Renal pelvis (tissue), 1 donor: ENCODE measurements at regions not wholly inside any gene's neighbourhood (a gene's known extent, or its start where the extent isn't known, plus 50 kb on each side); places are given as distances from the start of the nearest gene placed in this dataset.
A peak's percentile ranks its signal among the peaks of the same experiment; 100 is the strongest.

Source experiments
- DNase-seq: peaks from one replicate; pipeline ENCODE4 v3.0.0-alpha.2; 2013

DNA sequence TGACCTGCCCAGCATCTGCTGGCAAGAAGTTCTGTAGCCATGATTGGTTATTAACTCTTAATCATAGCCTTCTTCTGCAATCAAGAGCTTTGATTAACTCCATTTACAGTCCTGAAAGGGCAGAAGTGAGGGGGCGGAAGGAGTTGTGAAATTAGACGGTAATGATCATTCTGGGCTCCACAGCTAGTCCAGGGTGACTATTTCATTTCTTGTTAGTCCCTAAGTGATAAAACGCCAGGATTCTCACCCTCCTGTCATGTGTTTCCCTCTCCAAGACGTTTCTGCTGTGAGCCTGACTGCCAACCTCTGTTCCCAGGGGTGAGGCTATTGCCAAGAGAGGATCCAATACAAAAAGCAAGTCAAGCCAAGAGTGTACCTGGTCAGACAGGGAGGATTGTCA lies 155.9 kb upstream of the IPO5 start:
- no peak for DNase-seq

DNA sequence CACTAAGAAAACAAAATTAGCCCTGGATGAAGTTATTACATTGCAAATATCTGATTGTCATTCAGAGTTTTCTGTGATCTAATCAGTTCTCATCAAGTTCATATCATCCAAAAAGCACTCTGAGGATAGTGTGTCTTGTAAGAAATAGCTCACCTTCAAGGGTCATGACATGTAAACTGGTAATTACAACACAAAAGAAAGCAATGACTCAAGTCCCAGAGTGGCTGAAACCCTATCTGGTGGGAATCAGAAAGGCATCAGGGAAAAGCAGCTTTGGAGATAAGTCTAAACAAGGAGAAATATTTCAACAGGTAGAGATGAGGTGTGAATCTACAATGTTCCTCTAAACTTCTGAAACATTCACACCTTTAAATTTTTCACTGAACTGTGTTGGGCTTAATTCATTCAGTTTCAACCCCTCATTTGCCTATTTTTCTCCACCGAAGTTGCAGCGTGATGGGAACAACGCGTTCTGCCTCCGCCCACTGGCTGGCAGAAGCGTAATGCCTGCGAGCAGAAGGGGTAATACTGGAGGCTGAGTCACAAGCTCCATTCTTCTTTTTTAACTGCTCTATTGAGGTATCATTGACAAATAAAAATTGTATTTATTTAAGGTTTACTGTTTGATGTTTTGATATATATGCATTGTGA lies 155.2 kb upstream of the IPO5 start:
- DNase-seq = no peak

DNA sequence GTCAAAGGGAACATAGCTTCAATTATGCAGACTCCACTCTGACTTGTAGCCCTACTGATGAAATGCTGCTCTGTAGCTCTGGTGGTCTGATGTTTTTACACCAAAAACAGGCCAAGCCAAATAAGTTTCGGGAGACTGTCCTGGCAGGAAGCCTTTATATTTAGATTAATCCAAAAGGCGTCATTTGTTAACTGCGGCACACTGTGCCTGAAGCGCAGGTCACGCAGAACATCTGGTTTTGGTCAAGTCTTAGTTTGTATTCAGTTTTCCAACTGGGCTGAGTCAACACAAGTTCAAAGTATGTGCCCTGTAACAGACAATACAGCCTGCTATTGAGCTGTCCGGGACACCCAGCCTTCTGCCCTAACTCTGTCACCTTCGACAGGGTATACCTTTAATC lies 154.6 kb upstream of the IPO5 start:
- peak; percentile 54 for DNase-seq

DNA sequence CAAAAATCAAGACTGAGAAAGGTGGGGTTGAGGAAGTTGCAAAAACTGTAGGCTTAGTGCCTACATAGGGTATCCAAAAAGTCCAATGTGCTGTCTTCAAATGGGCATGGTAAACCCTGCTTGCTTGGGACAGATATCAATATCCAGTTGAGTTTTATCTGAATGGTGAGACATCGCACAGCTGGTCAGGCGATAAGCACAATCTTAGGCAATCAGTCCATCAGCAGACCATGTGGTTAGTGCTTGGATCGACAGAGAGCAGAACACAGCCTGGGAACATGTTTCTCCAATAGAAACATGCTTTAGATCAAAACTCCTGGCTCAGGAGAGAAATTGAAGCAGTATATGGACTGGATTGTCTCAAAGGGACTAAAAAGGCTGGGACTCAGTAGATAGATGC lies 151.3 kb upstream of the IPO5 start:
- no peak for DNase-seq

DNA sequence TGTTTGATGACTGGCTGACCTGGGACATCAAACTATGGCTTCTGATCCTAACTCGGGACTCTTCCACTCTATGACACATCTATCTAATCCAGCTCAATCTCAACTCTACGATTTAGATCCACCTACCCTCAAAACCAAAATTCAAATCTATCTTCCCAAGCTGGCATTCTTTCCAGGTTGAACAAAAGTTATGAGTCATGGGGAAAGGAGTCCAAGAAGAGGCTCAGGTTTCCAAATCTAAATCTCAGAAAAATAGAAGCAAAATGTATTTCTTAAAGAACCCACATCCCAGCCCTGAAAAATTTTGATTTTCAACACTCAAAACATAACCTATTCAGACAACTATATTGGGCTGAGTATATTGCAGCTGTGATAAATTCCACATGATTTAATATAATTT lies 143.9 kb upstream of the IPO5 start:
- DNase-seq = no peak

DNA sequence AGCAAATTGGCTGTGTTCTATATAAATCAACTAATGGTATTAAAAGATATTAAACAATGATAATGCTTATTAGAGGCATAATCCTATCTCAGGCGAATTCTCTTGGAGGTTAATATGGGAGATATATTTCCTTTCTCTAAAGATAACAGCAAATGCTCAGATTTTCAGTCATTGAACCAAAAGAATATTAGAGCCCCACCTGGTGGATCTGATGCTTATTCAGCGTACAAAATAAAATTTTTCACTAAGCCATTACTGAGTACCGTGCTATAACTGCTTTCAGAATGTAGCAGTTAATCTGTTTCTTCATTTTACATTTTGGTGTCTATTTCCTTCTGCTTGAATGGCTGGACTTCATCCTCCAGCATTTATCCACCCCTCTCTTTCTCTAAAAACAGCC lies 143.3 kb upstream of the IPO5 start:
- DNase-seq = no peak

DNA sequence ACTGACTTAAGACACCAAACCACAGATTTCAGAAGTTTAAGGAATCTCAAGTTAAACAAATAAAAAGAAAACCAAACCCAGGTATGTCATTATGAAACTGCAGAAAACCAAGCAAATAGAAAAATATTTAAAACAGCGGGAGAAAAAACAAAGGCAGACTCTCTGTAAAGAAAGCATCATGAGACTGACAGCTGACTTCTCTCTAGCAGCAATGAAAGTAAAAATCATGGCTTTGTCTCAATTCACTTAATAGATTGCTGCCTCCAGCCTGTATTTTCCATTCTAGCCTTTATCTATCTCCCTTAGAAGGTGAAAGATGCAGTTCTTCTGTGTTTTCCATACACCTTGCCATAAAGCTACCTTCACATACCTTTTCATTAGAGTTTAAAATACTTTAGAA lies 131.1 kb upstream of the IPO5 start:
- DNase-seq = no peak

DNA sequence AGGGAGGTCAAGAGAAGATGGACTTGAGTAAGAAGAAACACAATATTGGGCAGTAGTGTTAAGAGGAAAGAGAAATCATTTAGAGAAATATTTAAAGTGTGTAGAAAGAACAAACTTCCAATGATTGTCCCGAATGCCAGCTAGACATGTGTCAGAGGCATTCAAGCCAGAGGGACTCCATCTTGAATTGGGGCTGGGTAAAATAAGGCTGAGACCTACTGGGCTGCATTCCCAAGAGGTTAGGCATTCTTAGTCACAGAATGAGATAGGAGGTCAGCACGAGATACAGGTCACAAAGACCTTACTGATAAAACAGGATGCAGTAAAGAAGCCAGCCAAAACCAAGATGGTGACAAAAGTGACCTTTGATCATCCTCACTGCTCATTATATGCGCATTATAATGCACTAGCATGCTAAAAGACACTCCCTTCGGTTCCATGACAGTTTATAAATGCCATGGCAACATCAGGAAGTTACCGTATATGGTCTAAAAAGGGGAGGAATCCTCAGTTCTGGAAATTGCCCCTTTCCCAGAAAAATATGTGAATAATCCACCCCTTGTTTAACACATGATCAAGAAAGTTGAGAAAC lies 127.0 kb upstream of the IPO5 start:
- DNase-seq = no peak

DNA sequence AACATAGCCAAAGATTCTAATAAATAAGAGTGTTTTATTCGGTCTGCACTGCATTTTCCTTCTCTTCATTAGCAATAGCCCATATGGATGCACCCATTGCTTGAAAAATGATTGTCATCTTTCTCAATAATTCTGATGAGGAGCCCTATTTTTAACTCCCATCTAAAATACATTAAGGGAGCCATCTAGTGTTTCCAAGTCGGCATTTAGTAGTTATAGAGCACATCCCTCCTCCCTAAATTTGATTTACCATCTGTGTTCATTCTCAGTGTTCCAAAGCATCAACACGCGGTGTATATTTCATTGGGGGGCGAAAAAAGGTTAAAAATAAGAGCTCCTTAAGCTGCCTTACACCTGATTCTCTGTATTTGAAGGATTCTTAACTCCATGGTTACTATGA lies 119.2 kb upstream of the IPO5 start:
- DNase-seq = peak; percentile 40

DNA sequence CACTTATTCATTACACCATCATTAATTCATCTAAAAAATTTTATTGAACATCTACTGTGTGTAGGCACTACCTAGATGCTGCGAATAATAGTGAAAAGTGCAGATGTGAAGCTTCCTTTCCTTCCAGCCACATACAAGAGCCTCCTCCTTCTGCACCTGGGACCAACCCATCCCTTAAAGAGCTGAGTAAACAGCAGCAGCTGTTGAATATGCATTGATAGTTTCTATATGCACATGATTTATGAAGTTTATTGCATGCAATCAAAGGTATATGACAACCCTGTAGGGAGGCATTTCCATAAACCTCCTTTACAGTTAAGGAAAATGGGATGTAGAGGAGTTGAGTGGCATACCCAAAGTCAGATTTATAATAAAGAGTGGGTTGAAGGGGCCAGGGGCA lies 110.3 kb upstream of the IPO5 start:
- DNase-seq = no peak

DNA sequence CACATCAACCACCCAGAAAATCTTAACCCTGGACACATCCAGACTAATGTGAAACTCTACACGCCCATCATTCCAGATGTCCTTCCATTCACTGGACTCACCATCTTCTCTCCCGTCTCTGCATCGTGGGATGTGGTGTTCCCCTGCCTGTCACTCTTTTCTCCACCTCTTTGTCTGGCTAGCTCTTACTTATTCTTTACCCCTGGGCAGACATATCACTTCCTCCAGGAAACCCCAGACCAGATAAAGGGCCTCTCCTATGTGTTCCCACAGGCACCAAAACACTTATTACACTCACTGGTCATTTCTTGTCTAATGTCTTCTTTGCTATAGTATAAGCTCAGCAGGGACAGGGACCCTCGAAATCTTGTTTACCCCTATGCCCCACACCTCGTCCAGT lies 109.3 kb upstream of the IPO5 start:
- DNase-seq = no peak

DNA sequence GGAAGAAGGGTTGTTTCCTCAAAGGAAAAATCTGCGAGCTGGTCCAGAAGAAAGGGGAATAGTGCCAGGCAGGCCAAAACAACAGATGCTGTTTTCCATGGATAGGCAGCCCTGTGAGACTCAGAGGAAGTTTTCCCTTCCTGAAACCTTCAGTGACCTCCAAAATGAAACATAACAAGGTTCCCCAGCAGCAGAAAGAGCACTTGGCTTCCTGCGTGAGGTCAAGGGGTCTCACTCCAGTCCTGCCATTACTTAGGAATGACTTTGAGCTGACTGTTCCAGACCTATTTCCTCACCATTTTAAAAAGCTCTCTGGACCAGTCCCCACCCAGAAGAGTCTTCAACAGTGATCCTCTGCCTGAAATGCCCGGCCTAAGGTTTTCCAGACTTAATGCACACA lies 104.6 kb upstream of the IPO5 start:
- no peak for DNase-seq

DNA sequence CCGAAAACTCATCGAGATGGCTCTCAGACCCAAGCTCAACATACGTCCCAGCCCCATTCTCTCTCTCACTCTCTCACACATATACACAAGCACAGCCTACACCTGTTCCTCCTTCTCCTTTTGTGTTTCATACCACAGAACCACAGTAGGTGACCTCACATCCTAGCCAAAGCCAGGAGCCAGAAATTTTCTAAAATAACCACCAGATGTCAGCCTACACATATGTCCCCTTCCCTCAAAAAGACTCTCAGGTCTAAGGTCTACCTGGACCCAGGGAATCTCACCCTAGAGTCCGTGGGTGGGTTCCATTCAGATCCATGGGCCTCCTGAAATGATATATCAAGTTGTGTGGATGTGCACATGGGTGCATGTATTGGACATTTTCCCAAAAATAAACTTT lies 104.2 kb upstream of the IPO5 start:
- no peak for DNase-seq

DNA sequence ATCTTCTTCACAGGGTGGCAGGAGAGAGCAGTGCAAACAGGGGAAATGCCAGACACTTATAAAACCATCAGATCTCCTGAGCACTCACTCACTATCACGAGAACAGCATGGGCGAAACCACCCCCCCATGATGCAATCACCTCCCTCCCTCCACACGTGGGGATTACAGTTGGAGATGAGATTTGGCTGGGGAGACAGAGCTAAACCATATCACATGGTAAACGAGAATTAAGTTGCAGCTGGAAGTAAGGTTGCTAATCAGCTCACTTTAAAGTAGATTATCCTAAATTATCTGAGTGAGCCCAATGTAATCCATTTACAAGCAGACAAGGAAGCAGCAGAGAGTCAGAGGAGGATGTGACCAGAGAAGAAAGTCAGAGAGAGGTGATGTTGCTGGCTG lies 102.2 kb upstream of the IPO5 start:
- DNase-seq = no peak

DNA sequence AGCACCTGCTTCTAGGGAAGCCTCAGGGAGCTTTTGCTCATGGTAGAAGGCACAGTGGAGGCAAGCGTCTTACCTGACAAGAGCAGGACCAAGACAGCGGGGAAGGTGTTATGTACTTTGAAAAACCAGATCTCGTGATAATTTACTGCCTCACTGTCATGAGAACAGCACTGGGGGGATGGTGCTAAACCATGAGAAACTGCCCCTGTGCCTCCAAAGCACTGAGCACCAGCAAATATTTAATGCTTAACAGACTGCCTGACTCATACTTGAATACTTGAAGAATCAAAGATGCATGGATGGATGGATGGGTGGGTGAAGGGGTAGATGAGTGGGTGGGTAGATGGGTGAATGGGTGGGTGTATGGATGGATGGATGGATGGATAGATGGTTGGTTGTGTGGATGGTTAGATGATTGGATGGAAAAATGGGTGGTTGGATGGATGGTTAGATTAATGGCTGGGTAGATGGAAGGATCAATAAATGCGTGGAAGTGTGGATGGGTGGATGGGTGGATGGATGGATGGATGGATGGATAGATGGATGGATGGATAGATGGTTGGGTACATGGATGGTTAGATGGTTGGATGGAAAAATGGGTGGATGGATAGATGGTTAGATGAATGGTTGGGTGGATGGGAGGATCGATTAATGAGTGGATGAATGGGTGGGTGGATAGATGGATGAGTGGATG lies 101.1 kb upstream of the IPO5 start:
- no peak for DNase-seq

DNA sequence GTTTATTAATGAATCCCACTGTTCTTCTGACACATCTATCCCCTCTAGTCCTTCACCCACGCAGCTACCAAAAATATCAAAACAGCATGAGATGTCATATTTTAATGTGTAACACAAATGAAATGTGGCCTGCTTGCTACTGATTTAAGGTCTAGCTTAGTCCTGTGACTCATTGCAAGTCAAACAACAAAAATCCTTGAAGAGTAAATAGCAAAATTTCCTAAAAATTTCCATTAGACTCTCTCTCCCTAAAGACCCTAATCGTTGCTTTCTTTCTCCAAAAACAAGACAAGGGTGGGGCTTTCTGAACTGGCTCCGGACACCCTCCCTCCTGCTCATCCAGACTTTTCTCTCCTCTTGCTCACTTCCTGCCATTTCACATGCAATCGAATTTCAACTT lies 99.9 kb upstream of the IPO5 start:
- no peak for DNase-seq

DNA sequence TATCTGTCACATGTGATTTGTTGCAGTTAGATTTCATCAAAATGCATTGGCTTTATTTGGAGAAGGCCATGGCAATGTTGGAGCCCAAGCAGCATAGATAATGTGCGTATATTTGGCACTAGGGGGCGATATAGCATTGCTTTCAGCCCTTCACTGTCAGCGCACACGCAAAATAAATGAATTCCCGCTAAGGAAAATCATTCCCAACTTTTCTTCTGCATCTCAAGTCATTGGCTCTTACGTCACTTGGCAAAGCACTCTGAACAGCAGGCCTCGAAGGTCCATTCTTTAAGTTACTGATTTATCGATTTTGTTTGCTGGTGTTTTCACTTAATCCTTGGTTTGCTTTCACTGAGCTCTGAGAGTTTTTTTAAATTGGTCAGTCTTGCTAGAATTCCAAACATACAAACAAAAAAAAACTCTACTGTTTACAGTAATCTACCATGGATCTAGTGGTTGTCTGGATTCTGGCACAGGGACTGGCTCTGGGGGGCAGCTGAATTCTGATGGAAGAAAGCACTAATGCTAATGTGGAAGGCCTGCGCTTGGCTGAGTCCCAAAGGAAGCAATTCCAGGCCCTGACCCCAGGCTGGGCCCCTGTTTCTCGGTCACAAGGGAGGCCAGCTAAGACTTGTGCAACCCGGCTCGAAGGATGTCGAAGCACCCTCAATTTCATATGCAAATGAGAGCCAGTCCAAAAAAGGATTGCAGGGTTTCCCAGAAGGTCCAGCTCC lies 97.7 kb upstream of the IPO5 start:
- DNase-seq = peak; percentile 82

DNA sequence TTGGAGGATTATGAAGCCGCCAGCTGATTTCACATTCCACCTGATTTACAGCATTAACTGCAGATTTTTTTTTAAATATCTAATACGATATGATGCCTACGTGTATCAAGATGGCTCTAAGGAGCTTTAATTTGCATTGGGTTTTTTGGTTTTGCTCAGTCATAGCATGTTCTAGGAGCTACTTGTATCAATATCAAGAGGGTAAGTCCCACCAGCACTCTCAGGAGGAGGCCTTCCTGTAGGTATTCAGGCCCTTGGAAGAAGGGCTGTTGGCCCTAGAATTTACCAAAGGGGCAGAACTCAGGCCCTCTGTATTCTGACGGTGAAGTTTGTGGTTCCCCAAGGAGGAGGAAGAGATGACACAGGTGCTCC lies 97.2 kb upstream of the IPO5 start:
- no peak for DNase-seq

DNA sequence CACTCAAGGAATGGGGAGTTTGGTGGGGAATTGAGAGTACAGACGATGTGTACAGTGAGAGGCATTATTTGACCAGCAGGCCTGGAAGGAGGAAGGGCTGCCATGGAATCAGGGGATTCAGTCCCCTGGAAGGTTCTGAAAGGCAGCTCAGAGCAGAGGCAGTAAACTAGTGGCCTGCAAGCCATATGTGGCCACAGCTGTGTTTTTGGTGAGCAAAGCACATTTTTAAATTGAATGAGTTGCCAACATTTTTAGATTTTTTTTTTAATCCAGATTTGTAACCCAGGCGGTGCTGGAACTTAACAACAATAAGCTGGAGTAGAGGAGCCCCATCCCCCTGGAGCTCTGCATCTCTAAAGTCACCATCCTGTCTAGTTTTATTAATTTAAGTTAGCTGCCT lies 95.3 kb upstream of the IPO5 start:
- DNase-seq = no peak

DNA sequence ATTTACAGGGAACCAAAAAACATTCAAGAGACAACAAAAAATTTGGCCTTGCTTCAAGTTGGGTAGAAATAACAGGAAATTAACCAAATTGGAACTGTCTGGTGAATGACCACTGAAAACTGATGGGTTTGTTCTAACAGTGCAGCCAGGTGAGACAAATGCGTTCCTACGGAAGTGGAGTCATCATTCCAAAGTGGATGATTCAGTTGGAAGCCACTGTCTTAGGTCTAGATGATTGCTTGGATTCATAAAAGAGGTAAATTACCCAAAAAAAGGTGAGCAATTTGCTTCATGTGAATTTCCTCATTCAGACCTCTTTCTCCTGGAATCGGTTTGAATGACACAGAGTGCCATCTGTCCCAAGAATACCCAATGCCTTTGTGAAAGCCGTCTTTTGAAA lies 87.1 kb upstream of the IPO5 start:
- no peak for DNase-seq

DNA sequence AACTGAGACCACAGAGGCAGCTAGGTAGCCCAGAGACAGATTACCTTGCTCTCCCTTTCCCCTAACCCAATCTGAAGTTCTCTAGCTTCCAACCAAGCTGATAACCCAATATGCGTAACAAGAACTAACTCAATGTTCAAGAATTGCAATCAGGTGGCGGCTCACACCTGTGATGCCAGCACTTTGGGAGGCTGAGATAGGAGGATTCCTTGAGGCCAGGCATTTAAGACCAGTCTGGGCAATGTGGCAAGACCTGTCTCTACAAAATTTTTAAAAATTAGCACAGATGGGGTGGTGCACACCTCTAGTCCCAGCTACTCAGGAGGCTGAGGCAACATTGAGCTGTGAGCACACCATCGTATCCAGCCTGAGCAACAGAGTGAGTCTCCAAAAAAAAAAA lies 86.7 kb upstream of the IPO5 start:
- no peak for DNase-seq

DNA sequence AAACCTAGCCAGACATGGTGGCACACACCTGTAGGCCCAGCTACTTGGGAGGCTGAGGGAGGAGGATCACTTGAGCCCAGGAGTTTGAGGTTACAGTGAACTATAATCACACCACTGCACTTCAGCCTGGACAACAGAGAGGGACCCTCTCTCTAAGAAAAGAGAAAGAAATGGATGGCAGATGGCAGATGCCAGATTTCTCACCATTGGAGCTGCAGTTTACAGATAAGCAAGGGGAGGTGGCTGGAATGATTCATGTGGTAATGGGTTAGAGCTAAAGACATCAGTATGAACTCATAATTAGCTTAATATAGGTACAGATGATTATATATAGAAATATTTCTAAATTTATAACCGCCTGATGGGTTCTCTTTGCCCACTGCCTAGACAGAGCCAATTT lies 80.1 kb upstream of the IPO5 start:
- DNase-seq = no peak

DNA sequence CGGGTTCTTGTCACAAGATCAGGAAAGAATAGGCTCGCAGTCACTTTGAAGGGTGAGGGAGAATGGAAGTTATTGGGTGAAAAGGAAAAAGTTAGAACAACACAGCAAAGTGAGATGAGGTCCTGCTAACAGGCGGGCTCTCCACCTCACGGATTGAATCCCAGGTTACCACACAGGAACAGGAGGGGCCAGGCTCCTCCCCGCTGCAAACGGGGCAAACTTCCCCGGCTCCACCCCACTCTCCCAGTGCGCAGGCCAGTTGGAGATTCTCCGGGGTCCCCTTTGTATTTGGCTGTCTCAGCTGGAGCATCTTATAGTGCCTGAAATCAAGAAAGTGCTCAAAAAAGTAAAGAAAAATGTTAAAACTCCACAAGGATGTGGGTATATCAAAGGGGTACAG lies 78.3 kb upstream of the IPO5 start:
- no peak for DNase-seq
